ENCODE measurements at regions not wholly inside any gene's neighbourhood (a gene's known extent, or its start where the extent isn't known, plus 50 kb on each side); places are given as distances from the start of the nearest gene placed in this dataset.

DNA sequence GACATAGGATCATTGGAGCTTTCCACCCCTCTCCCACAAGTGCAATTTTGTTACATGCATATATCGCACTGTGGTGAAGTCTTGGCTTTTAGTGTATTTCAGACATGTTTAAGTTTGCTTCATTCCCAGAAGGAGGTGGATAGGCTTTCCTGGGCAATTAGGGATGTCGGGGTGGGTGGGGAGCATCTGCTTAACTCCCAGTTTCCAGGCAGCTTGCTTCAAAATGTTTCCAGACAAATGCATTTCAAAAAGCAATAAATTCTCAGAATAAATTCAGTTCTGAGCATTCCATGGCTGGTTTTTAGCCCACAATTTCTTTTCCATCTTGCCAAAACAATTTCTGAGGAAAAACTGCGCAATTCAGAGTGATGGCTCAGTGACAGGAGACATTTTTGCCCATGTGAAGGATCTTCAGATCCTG, 227.7 kb upstream of the ZPLD1 start:
- peaks cover 2 to 19% of the 10 kb centered on the region in 2 donors for H3K4me1 ChIP-seq
- H3K9me3 ChIP-seq, result no peaks in the 10 kb centered on the region
- DNase-seq (ENCODE audit: low spot score in 2 of 2), result no peak
- H3K36me3 ChIP-seq, result no peaks in the 10 kb centered on the region
- peak overlapping the region in 1 of 2 donors; percentile 33 for H3K4me3 ChIP-seq
- H3K27me3 ChIP-seq, result no peaks in the 10 kb centered on the region
- TF ChIP-seq, protein P1, sequence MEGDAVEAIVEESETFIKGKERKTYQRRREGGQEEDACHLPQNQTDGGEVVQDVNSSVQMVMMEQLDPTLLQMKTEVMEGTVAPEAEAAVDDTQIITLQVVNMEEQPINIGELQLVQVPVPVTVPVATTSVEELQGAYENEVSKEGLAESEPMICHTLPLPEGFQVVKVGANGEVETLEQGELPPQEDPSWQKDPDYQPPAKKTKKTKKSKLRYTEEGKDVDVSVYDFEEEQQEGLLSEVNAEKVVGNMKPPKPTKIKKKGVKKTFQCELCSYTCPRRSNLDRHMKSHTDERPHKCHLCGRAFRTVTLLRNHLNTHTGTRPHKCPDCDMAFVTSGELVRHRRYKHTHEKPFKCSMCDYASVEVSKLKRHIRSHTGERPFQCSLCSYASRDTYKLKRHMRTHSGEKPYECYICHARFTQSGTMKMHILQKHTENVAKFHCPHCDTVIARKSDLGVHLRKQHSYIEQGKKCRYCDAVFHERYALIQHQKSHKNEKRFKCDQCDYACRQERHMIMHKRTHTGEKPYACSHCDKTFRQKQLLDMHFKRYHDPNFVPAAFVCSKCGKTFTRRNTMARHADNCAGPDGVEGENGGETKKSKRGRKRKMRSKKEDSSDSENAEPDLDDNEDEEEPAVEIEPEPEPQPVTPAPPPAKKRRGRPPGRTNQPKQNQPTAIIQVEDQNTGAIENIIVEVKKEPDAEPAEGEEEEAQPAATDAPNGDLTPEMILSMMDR (IDR thresholded peaks at IDR 0.05), result no peak
- intact Hi-C loops (cut with DNase I), result loop anchor here (5.0 kb wide), 1 partner anchor 85 kb away; no protein-coding TSS in a partner anchor
- H3K27ac ChIP-seq, result peak overlapping the region; percentile 35 to 82

DNA sequence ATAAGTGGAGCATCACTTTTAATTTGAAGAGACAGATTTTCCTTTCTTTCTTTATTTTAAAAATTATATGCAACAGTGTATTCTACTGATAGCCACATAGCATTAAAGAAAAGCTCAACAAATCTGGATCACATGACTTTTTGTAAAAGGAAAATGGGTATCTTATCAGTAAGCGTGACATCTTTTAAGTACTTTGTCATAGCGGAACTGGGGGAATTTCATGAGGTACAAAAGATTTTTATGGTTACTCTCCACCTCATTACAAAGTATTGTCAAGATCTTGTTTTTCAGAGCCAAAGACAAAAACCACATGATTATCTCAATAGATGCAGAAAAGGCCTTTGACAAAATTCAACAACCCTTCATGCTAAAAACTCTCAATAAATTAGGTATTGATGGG, 219.6 kb upstream of the ZPLD1 start:
- Histone ChIP-seq H3K4me3 (no peak overlapping the region), H3K9me3 (no peaks in the 10 kb centered on the region), H3K27ac (no peak overlapping the region), H3K27me3 (no peaks in the 10 kb centered on the region), H3K36me3 (no peaks in the 10 kb centered on the region), H3K4me1 (no peaks in the 10 kb centered on the region)
- intact Hi-C loops (cut with DNase I), result no loop called here
- TF ChIP-seq, protein P1 (IDR thresholded peaks at IDR 0.05), result no peak
- DNase-seq (ENCODE audit: low spot score in 2 of 2), result no peak

DNA sequence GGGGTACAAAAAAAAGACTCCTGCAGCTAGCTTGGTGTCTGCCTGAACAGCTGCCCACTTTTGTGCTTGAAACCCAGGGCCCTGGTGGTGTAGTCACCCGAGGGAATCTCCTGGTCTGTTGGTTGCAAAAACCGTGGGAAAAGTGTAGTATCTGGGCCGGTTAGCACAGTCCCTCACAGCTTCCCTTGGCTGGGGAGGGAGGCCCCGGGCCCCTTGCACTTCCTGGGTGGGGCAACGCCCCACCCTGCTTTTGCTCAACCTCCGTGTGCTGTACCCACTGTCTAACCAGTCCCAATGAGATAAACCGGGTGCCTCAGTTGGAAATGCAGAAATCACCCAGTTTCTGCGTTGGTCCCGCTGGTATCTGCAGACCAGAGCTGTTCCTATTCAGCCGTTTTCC, 211.7 kb upstream of the ZPLD1 start:
- Histone ChIP-seq H3K4me3 (no peak overlapping the region), H3K27ac (no peak overlapping the region), H3K36me3 (no peaks in the 10 kb centered on the region), H3K4me1 (no peaks in the 10 kb centered on the region), H3K9me3 (no peaks in the 10 kb centered on the region), H3K27me3 (no peaks in the 10 kb centered on the region)
- DNase-seq (ENCODE audit: low spot score in 2 of 2), result no peak
- TF ChIP-seq, protein P1 (IDR thresholded peaks at IDR 0.05), result no peak
- intact Hi-C loops (cut with DNase I), result loop anchor here (5.0 to 10.0 kb wide), 2 partner anchors 91 to 518 kb away; no protein-coding TSS in a partner anchor

DNA sequence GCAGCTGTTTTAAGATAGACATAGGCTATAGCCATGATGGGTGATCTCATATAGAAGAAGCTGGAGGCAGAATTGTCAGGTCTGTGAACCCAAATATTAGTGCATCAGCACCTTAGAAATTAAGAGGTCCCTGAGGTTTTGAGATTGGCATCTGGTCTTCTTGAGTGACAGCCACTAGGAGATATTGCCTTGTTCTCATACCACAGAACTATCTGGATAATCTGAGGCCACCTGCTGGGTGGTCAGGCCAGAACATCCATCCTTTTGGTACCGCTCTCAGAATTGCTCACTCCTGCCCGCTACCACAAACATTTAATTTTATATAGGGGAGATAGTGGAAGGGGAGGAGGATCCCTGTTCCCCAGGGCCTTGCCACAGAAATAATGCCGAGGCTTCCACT, 210.6 kb upstream of the ZPLD1 start:
- Histone ChIP-seq H3K4me3 (no peak overlapping the region), H3K9me3 (no peaks in the 10 kb centered on the region), H3K4me1 (no peaks in the 10 kb centered on the region), H3K27me3 (no peaks in the 10 kb centered on the region), H3K27ac (no peak overlapping the region), H3K36me3 (no peaks in the 10 kb centered on the region)
- TF ChIP-seq, protein P1 (IDR thresholded peaks at IDR 0.05), result peak; percentile 15 to 49 (median 21)
- no peak for DNase-seq (ENCODE audit: low spot score in 2 of 2)
- intact Hi-C loops (cut with DNase I), result loop anchor here (5.0 to 10.0 kb wide), 2 partner anchors 92 to 519 kb away; no protein-coding TSS in a partner anchor

DNA sequence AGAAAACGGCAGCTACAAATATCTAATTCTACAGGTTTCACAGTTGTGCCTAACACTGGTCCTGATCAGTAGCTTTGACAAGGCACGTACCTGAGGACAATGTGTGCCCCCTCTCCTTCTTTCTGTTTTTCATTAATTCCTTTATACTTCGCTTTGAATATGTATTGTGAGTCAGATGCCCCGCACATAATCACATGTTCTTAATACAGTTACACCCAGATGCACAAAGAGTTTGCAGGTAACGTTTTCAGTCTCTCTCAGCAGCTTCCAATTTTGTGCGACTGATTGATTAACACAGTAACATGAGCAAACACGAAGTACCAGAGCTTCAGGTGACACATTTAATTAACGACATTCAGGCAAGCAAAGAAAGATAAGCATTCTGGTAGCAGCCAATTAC, 209.8 kb upstream of the ZPLD1 start:
- Histone ChIP-seq H3K4me1 (no peaks in the 10 kb centered on the region), H3K27ac (no peak overlapping the region), H3K4me3 (no peak overlapping the region), H3K36me3 (no peaks in the 10 kb centered on the region), H3K27me3 (no peaks in the 10 kb centered on the region), H3K9me3 (no peaks in the 10 kb centered on the region)
- no peak for DNase-seq (ENCODE audit: low spot score in 2 of 2)
- TF ChIP-seq, protein P1 (IDR thresholded peaks at IDR 0.05), result no peak
- intact Hi-C loops (cut with DNase I), result loop anchor here (1.0 to 10.0 kb wide), 3 partner anchors 412 to 520 kb away; no protein-coding TSS in a partner anchor

Measured in ascending aorta (tissue), 2 donors.